ENCODE measurements at regions not wholly inside any gene's neighbourhood (a gene's known extent, or its start where the extent isn't known, plus 50 kb on each side); places are given as distances from the start of the nearest gene placed in this dataset.

DNA sequence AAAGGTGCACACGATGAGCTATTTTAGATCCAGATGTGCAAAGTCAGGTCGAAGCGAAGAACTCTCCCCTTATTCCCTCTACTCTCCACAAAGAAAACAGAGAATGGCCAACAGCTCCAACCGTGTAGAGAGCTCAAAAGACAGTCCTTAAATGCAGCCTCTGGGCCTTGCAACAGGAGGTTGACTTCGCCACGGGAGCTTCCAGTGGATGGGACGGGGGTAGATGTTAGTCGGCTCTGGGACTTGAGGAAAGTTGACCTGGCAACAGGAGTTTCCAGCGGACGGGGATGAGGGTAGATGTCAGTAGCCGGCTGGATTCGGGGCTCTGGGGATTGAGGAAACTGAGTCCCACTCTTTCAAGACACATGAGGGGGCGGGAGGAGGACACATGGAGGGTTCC is 450.4 kb downstream of the BRD1 start:
- Histone ChIP-seq H2AK9ac (replicated peaks; ENCODE audit: low read depth, low read length, poor library complexity) (no peak overlapping the region), H2AK5ac (ENCODE audit: low read depth, low read length) (no peak overlapping the region), H3K56ac (ENCODE audit: extremely low read depth, insufficient read depth, low read length) (no peak overlapping the region), H3K27ac (ENCODE audit: insufficient read depth, low read length) (no peak overlapping the region), H3K79me1 (ENCODE audit: low read depth in 1 of 2, low read length in 2 of 2) (no peaks in the 10 kb centered on the region), H3K9me1 (ENCODE audit: insufficient read depth, low read length) (no peaks in the 10 kb centered on the region), H2BK20ac (ENCODE audit: low read depth, low read length) (no peak overlapping the region), H3K23ac (ENCODE audit: low read depth, low read length) (no peak overlapping the region), H3K4me3 (ENCODE audit: insufficient read depth, low read depth, low read length) (no peak overlapping the region), H3K14ac (replicated peaks; ENCODE audit: low read depth, low read length) (no peak overlapping the region), H2BK15ac (ENCODE audit: low read depth, low read length) (no peak overlapping the region), H3K36me3 (ENCODE audit: control insufficient read depth, insufficient read depth, low read length) (no peaks in the 10 kb centered on the region), H2AFZ (replicated peaks; ENCODE audit: low read length, poor library complexity) (no peak overlapping the region), H4K8ac (ENCODE audit: low read depth in 2 of 2, low read length in 2 of 2) (no peak overlapping the region), H3K4ac (ENCODE audit: low read depth, low read length) (no peak overlapping the region), H3K4me1 (ENCODE audit: control insufficient read depth, insufficient read depth, low read length) (no peaks in the 10 kb centered on the region), H3K9me3 (ENCODE audit: control insufficient read depth, insufficient read depth, low read length) (peaks cover 55% of the 10 kb centered on the region), H4K20me1 (ENCODE audit: insufficient read depth, low read length) (no peaks in the 10 kb centered on the region), H4K91ac (ENCODE audit: insufficient read depth, low read depth, low read length) (no peak overlapping the region), H2BK120ac (ENCODE audit: low read depth, low read length) (no peak overlapping the region), H3K18ac (ENCODE audit: low read depth, low read length) (no peak overlapping the region), H3K9ac (ENCODE audit: low read depth, low read length) (no peak overlapping the region), H3K4me2 (ENCODE audit: low read depth, low read length) (no peak overlapping the region), H3K27me3 (ENCODE audit: control insufficient read depth, insufficient read depth, low read length) (no peaks in the 10 kb centered on the region), H4K5ac (ENCODE audit: low read depth, low read length) (no peak overlapping the region), H2BK5ac (ENCODE audit: low read depth, low read length, poor library complexity, severe bottlenecking) (no peak overlapping the region)
- DNase-seq: no peak
- CTCF ChIA-PET: no interaction called here
- 41% methylated on average over 3 of the region's 13 CpGs; no CpG with 5 or more reads in 1 of the 2 experiments for WGBS, 2 experiments (ENCODE audit: extremely low coverage in 2 of 2, insufficient read length in 1 of 2)
- POLR2A ChIA-PET (ENCODE audit: unreplicated experiment): no interaction called here
- no peak for TF ChIP-seq CTCF (conservative IDR thresholded peaks at IDR 0.05; ENCODE audit: low read depth, low read length)
- intact Hi-C loops (cut with micrococcal nuclease): no loop called here
- BruUV-seq (replicated peaks): no TSS peak
- dilution Hi-C loops (cut with HindIII; ENCODE audit: low sequenced_read_pairs, unreplicated experiment): no loop called here
- ATAC-seq (ENCODE audit: low read depth): no peak
- in situ Hi-C loops (cut with MboI; ENCODE audit: low sequenced_read_pairs): no loop called here

Data from IMR-90 (cell line).